NCI-H2029 (cell line): ENCODE measurements at regions not wholly inside any gene's neighbourhood (a gene's known extent, or its start where the extent isn't known, plus 50 kb on each side); places are given as distances from the start of the nearest gene placed in this dataset.
A peak's percentile ranks its signal among the peaks of the same experiment; 100 is the strongest.

Experiments used
- DNase-seq: peaks from one replicate; lab custom pipeline; 2025; lab: John Stamatoyannopoulos, UW

DNA sequence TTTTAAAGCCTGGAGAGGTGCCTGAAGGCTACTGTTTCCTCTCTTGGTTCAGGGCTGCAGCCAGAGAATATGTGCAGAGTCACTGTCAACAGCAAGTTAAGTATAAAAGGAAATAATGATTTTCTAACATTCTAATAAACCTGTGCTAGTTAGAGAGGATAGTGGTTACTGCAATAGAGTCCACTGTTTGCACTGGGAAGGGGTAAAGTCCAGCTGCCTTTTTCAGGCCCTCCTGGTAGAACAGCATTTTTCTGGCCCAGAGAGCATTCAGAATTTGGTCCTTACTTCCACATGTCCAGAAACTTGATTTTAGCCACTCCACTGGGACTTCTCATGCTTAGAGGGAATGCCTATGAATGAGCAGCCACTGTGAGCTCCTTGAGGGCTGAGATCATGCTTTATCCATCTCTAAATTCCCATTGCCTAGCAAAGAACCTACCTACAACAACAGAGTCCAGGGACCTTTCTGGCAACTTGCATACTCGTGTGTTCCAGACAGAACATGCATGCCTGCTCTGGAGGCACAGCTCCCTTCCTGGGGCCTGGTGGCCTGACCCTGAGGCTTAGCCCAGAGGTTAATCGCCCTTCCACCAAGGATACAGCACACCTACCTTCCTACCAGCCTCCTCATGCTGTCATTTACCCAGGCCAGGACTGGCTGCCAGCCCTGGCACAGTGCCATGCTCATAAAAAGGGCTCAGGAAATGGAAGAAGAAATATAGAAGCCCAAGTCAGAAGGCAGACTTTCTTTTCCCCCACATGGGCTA lies 50.3 kb upstream of the ATP13A3 start:
- DNase-seq, result peak; percentile 78
